Brain microvascular endothelial cell (primary cell): ENCODE measurements at regions not wholly inside any gene's neighbourhood (a gene's known extent, or its start where the extent isn't known, plus 50 kb on each side); places are given as distances from the start of the nearest gene placed in this dataset.

ENCODE experiments used
- DNase-seq: peaks from one replicate; pipeline ENCODE4 v3.0.0-alpha.2; 2020
- H3K27ac ChIP-seq: fragments of 250-450 bp; sonication (Bioruptor Pico); 2 replicates; pipeline ENCODE4 v1.5.1; 2020; ENCODE audit warnings: mild to moderate bottlenecking, moderate library complexity
- H3K27me3 ChIP-seq: fragments of 250-450 bp; sonication (Bioruptor Pico); replicated peaks from 2 replicates; pipeline ENCODE4 v1.5.1; 2020; ENCODE audit warnings: mild to moderate bottlenecking
- H3K36me3 ChIP-seq: fragments of 250-450 bp; sonication (Bioruptor Pico); replicated peaks from 2 replicates; pipeline ENCODE4 v1.5.1; 2020; ENCODE audit warnings: mild to moderate bottlenecking
- H3K4me3 ChIP-seq: 2 replicates; pipeline ENCODE4 v1.5.1; 2011; ENCODE audit warnings: low read depth, mild to moderate bottlenecking, control low read depth, low read length, moderate library complexity
- in situ Hi-C: cut with HindIII; loops from 2 replicates; pipeline ENCODE4 v1.10.0; 2017; ENCODE audit warnings: low sequenced_read_pairs, low pct_ligation_motif_present
- TF ChIP-seq, protein P1 (sequence below): IDR thresholded peaks from 2 replicates; pipeline ENCODE4 v1.5.1; 2011; ENCODE audit warnings: low read depth, mild to moderate bottlenecking, moderate library complexity, low read length, control low read depth, inconsistent platforms; ENCODE audit errors: missing control alignments

DNA sequence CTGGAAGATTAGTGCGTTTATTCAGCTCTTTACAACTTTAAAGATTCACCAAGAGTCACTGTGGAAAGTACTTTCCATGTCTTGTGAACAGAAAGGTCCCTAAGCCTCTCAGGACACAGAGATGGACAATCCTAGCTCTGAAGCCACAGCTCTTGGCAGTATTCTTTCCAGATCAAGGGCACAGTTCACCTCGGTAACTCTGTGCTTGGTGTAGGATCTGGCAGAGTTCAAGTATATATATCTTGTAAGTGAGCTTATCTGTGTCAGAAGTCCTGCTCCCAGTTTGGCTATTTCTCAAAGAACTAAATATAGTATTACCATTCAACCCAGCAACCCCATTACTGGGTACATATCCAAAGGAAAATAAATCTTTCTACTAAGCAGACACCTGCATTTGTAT lies 183.7 kb downstream of the CBLN1 start:
- TF ChIP-seq, protein P1, sequence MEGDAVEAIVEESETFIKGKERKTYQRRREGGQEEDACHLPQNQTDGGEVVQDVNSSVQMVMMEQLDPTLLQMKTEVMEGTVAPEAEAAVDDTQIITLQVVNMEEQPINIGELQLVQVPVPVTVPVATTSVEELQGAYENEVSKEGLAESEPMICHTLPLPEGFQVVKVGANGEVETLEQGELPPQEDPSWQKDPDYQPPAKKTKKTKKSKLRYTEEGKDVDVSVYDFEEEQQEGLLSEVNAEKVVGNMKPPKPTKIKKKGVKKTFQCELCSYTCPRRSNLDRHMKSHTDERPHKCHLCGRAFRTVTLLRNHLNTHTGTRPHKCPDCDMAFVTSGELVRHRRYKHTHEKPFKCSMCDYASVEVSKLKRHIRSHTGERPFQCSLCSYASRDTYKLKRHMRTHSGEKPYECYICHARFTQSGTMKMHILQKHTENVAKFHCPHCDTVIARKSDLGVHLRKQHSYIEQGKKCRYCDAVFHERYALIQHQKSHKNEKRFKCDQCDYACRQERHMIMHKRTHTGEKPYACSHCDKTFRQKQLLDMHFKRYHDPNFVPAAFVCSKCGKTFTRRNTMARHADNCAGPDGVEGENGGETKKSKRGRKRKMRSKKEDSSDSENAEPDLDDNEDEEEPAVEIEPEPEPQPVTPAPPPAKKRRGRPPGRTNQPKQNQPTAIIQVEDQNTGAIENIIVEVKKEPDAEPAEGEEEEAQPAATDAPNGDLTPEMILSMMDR, result no peak
- Histone ChIP-seq H3K36me3 (no peaks in the 10 kb centered on the region), H3K27ac (no peak overlapping the region), H3K4me3 (no peak overlapping the region), H3K27me3 (no peaks in the 10 kb centered on the region)
- in situ Hi-C loops, result no loop called here
- no peak for DNase-seq

DNA sequence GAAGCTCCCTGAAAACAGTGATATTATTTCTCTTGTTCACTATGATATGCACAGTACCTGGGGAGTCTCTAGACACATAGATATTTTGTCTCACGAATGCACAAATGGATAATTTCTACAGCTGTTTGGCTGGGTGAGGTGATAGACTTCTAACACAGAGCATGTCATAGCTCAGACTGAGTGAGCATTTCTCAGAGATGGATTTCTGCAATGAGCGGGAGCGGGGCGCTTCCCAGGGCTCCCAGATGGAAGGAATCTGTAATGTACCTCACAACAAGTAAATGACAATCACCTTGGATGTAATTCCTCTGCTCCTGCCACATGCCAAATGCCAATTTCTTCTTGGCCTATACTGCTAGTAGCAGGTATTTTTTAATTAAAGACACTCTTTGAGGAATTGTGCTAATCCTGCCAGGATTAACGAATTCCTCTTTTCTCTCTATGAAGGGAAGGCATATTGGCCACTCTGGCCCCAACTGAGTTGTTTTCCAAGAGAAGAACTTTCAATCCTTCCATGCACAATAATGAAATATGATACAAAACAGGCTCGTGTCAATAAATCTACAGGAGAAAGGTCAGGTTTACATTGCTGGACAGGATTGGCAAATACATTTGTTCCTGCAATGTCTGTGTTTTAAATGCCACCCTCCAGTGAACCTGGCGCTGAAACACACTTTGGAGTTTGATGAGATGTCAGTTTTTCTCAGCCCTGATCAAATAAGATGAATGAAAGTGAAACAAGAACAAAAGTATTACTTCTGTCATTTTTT lies 185.3 kb downstream of the CBLN1 start:
- DNase-seq, result no peak
- H3K27me3 ChIP-seq, result no peaks in the 10 kb centered on the region
- no peak overlapping the region for H3K27ac ChIP-seq
- H3K36me3 ChIP-seq, result no peaks in the 10 kb centered on the region
- no peak overlapping the region for H3K4me3 ChIP-seq
- in situ Hi-C loops, result no loop called here
- TF ChIP-seq, protein P1, result no peak

DNA sequence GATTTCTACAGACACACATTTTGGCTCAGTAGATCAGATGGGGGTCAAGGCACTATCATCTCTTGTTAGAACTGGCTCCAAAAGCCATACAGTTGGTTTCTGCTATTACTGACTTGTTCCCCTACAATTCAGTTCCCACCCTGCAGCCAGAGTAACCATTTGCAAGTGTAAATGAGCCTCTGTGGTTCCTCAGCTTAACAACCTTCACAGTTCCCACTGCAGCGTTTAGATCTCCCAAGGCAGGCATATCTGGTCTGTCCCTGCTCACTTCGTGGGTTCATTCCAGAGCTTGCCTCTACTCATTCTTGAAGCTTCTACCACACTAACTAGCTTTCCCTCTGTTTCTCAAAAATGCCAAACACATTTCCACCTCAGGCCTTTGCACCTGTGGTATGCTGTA lies 186.1 kb downstream of the CBLN1 start:
- Histone ChIP-seq H3K27me3 (no peaks in the 10 kb centered on the region), H3K36me3 (no peaks in the 10 kb centered on the region), H3K4me3 (no peak overlapping the region), H3K27ac (no peak overlapping the region)
- in situ Hi-C loops, result no loop called here
- TF ChIP-seq, protein P1, result no peak
- no peak for DNase-seq

DNA sequence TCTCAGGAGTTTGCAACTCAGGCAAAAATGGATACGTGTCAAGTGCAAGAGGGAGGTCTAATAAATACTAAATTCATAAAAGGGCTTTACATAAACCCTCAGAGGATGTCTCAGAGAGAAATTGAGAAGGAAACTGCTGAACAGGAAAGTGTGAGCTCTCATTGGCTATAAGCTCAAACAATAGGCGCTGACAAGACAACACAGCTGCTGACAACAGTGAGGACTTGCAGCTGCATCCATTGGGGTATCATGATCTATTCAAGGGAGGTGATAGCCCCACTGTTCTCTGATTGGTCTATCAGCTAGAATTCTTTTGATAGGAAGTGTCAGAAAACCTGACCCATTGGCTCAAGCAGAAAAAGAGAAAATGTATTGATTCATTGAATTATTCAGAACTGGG lies 187.2 kb downstream of the CBLN1 start:
- Histone ChIP-seq H3K27ac (no peak overlapping the region), H3K27me3 (no peaks in the 10 kb centered on the region), H3K36me3 (no peaks in the 10 kb centered on the region), H3K4me3 (no peak overlapping the region)
- DNase-seq, result no peak
- TF ChIP-seq, protein P1, result no peak
- in situ Hi-C loops, result no loop called here

DNA sequence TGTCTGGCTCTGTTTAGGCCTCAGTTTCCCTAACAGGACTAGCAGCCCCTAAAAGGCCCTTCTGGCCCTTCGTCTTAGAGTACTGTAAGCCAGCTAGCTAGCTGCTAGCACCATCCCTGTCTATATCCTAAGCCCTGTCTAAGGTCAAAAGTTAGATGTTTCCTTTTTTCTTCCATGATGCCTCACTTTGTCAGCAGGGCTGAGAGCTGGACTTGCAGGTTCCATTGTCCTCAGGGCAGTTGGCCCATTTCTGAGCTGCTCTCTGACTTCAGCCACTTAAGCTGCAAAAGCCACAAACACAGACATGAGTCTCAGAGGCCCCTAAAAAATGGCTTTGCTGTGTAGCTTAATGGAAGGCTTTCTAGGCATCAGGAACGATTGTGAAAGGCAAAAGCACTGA lies 187.7 kb downstream of the CBLN1 start:
- H3K4me3 ChIP-seq, result no peak overlapping the region
- no peaks in the 10 kb centered on the region for H3K27me3 ChIP-seq
- TF ChIP-seq, protein P1, result no peak
- in situ Hi-C loops, result no loop called here
- H3K36me3 ChIP-seq, result no peaks in the 10 kb centered on the region
- H3K27ac ChIP-seq, result no peak overlapping the region
- DNase-seq, result no peak

DNA sequence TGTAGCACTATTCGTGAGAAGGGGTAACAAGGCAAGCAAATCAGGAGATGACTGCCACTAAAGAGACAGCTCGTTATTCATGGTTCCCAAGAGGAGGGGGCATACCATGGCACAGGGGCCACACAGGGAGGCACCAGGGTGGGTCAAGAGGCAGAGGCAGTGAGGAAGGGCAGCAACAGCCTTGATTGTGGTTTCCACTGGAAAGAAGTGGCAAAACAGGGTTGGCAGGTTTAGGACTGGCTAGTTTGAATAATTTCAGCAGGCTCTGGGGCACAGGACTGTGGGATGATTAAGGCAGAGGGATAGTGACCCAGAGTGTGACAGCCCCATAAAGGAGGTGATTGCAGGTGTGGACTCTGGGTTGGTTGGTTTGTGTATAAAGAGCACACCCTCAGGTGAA lies 188.9 kb downstream of the CBLN1 start:
- Histone ChIP-seq H3K27ac (no peak overlapping the region), H3K4me3 (no peak overlapping the region), H3K36me3 (no peaks in the 10 kb centered on the region), H3K27me3 (no peaks in the 10 kb centered on the region)
- no peak for DNase-seq
- in situ Hi-C loops, result no loop called here
- TF ChIP-seq, protein P1, result no peak
